LoVo (cell line): ENCODE measurements at regions not wholly inside any gene's neighbourhood (a gene's known extent, or its start where the extent isn't known, plus 50 kb on each side); places are given as distances from the start of the nearest gene placed in this dataset.

Experiments used
- DNase-seq: peaks from one replicate; pipeline ENCODE4 v3.0.0-alpha.2; 2016; ENCODE audit warnings: low spot score

- peak; percentile 14 for DNase-seq
Measured at GRCh38 chr2:175567435-175568061, 386.0 kb upstream of the ATP5MC3 start.

GRCh38 chr2:175560521-175561169 lies 379.1 kb upstream of the ATP5MC3 start:
- no peak for DNase-seq

- DNase-seq: no peak
Measured at GRCh38 chr2:175559613-175560012, 378.1 kb upstream of the ATP5MC3 start.

- DNase-seq: no peak
Measured at GRCh38 chr2:175557810-175558377, 376.4 kb upstream of the ATP5MC3 start.

- DNase-seq: no peak
Measured at GRCh38 chr2:175553910-175554309, 372.4 kb upstream of the ATP5MC3 start.

GRCh38 chr2:175552902-175553301 lies 371.4 kb upstream of the ATP5MC3 start:
- DNase-seq: no peak

GRCh38 chr2:175540421-175540820 lies 358.9 kb upstream of the ATP5MC3 start:
- DNase-seq: no peak

GRCh38 chr2:175539122-175539521 lies 357.6 kb upstream of the ATP5MC3 start:
- DNase-seq: no peak

GRCh38 chr2:175536059-175536458 lies 354.5 kb upstream of the ATP5MC3 start:
- no peak for DNase-seq

- no peak for DNase-seq
Measured at GRCh38 chr2:175535631-175536030, 354.1 kb upstream of the ATP5MC3 start.

GRCh38 chr2:175525975-175526374 lies 344.5 kb upstream of the ATP5MC3 start:
- DNase-seq: no peak

GRCh38 chr2:175523001-175523400 lies 341.5 kb upstream of the ATP5MC3 start:
- no peak for DNase-seq

GRCh38 chr2:175518206-175518605 lies 336.7 kb upstream of the ATP5MC3 start:
- no peak for DNase-seq

- no peak for DNase-seq
Measured at GRCh38 chr2:175516555-175516954, 335.0 kb upstream of the ATP5MC3 start.

- DNase-seq: no peak
Measured at GRCh38 chr2:175500255-175500654, 318.7 kb upstream of the ATP5MC3 start.

GRCh38 chr2:175490360-175490791 lies 308.9 kb upstream of the ATP5MC3 start:
- DNase-seq: no peak

GRCh38 chr2:175478096-175478768 lies 296.7 kb upstream of the ATP5MC3 start:
- peak; percentile 22 for DNase-seq

GRCh38 chr2:175476948-175477347 lies 295.4 kb upstream of the ATP5MC3 start:
- no peak for DNase-seq

- DNase-seq: no peak
Measured at GRCh38 chr2:175476374-175476773, 294.9 kb upstream of the ATP5MC3 start.

GRCh38 chr2:175475130-175475529 lies 293.6 kb upstream of the ATP5MC3 start:
- DNase-seq: no peak

- no peak for DNase-seq
Measured at GRCh38 chr2:175468431-175469098, 287.1 kb upstream of the ATP5MC3 start.

- no peak for DNase-seq
Measured at GRCh38 chr2:175465101-175465500, 283.6 kb upstream of the ATP5MC3 start.

GRCh38 chr2:175464311-175464670 lies 282.8 kb upstream of the ATP5MC3 start:
- no peak for DNase-seq
